Posterior cingulate gyrus (tissue), 11 donors: ENCODE measurements at regions not wholly inside any gene's neighbourhood (a gene's known extent, or its start where the extent isn't known, plus 50 kb on each side); places are given as distances from the start of the nearest gene placed in this dataset.
A peak's percentile ranks its signal among the peaks of the same experiment; 100 is the strongest.
"Not testable (repeated sequence)": the region's sequence is repeated elsewhere in the genome, so short reads cannot be mapped to it uniquely, and the experiment has no call there.

ENCODE experiments used
- DNase-seq, 10 donors: peaks; one replicate each; pipeline versions ENCODE4 v3.0.0 to v3.0.0-alpha.2; 2020 to 2021; ENCODE audit warnings: mixed read lengths in 3 of 10
- intact Hi-C: fragments of 100-400 bp; cut with DNase I; formaldehyde crosslinking; loops from one replicate; pipeline ENCODE4 v1.15.1; 2023

DNA sequence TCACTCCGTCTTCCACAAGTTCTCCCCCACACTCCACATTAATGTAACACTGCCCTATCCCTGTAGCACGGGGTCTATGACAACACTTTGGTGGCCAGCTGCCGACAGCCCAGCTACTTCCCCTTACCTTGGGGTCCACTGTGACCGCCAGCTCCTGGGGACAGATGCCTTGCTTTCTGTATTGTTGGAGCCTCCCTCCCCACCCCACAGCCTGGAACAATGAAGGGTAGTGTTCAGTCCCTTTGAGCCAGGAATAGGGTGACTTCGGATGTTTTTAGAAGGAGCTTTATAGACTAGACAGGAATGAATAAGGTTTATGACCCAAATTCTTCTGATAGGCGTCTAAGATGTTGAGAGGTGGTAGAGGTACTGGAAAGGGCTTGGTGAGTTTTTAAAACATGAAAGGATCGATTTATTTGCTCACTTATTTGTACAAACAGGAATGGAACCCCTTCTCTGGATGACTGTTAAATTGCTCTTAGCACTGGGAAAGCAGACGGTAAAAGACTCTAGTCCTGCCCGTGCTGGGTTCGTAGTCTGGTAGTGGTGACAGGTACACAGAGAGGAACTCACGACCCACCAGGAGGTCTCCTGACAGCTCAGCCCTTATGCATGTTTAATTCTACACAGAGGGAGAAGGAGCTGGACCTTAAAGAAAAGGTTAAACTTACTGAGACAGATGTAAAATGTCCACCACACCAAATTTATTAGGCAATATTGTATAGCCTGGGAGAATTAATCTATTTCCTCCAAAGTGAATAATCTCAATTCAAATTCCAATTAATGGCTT is 90.9 kb downstream of the MYCN start:
- DNase-seq: peak in 3 of 10 donors; percentile 43 to 83 (median 51)
- intact Hi-C loops: no loop called here

- DNase-seq: peak in 5 of 10 donors; percentile 48 to 93 (median 56)
Observed at GRCh38 chr2:16030206-16031057, 90.1 kb downstream of the MYCN start.

GRCh38 chr2:16028644-16029043 is 88.3 kb downstream of the MYCN start:
- no peak for DNase-seq
- intact Hi-C loops: no loop called here

More at GRCh38 chr2:16030206-16031057, 90.1 kb downstream of the MYCN start:
- intact Hi-C loops: no loop called here

GRCh38 chr2:16026816-16027501 is 86.6 kb downstream of the MYCN start:
- DNase-seq: no peak
- intact Hi-C loops: no loop called here

GRCh38 chr2:16025876-16026640 is 85.7 kb downstream of the MYCN start:
- no peak for DNase-seq
- intact Hi-C loops: no loop called here

DNA sequence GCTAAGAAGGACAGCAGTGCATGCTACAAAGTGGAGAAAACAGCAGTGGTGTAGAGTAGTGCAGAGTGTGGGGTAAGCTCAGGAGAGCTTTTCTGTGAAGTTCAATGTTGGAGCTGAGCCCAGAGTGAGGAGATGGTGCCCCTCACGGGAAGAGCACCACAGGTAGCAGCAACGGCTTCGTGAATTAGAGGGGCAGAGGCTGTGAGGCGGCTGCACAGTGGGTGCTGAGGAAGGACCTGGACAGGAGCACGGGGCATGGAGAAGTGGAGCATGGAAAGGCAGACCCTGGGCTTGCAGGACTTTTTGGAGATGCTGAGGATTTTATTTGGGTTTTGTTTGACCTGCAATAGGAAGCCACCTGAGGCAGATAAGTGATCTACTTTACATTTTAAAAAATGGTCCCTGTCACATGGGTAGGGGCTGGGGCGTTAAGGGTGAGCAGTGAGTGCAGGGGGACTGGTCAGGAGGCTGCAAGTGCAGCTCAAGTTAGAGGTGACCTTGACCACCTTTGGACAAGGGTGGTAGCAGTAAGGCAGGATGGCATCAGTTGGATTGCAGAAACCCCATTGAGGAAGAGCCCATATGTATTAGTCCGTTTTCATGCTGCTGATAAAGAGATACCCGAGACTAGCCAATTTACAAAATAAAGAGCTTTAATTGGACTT is 85.0 kb downstream of the MYCN start:
- intact Hi-C loops: no loop called here
- DNase-seq: no peak

GRCh38 chr2:16024628-16025027 is 84.3 kb downstream of the MYCN start:
- intact Hi-C loops, DNase-seq: not testable (repeated sequence)

DNA sequence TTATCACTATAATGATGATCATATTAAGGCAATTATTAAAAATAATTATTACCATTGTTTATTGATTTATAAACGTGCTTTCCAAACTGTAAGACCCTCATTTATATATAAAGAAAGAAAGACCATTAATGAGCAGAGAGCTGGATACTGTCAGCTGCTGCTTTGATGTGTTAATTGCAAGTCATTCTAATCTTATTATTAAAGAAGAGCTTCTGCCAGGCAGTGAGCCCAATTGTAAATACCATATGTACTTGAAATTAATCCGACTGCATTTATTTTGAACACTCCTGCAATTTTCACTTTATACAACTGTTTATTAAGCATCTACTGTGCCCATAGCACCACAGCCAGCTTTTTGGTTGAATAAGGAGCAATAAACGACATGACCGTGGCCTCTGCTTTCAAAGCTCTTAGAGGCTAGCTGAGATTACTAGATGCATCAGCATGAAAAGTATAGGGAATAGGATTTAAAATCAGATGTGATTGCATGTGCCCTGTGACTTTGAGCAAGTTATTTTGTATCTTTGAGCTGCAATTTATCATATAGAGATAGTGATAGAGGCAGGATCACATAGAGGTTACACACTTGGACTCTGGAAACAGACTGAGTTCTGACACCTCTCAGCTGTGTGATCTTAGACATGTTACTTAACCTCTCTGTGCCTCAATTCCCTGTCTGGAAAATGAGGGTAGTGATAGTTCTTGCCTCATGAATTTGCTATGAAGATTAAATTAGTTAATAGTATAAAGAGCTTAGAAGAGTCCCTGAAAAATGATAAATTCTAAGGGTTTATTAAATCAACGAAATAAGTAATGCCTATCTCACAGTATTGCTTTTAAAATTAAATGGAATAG is 83.4 kb downstream of the MYCN start:
- DNase-seq: no peak
- intact Hi-C loops: no loop called here

DNA sequence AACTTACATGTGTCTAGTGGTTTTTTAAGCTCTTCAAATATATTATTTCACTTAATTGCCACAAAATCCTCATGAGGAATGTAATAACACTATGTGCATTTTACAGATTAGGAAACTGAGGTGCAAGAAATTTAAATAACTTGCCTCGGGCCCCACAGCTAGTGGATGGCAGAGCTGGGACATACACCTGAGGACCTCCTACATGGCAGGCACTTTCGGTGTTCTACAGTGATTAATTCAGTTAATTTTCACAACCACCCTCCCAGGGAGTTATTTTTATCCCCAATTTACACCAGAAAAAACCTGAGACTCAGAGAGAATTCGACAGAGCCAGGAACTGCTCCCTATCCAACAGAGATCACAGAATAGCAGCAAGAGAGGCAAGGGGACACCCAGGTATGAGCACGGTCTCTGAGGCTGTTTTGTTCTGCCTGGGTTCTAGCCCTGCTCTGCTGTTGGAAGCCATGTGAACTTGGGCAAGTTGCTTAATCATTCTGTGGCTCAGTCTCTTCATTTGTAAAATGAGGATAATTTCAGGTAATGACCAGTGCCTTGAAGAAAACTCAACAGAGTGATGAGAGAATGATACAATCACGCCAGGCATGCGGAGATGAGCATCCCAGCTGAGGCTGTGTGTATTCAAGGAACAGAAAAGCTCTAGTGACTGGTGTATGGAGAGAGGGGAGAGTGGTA is 82.3 kb downstream of the MYCN start:
- intact Hi-C loops: no loop called here
- no peak for DNase-seq

DNA sequence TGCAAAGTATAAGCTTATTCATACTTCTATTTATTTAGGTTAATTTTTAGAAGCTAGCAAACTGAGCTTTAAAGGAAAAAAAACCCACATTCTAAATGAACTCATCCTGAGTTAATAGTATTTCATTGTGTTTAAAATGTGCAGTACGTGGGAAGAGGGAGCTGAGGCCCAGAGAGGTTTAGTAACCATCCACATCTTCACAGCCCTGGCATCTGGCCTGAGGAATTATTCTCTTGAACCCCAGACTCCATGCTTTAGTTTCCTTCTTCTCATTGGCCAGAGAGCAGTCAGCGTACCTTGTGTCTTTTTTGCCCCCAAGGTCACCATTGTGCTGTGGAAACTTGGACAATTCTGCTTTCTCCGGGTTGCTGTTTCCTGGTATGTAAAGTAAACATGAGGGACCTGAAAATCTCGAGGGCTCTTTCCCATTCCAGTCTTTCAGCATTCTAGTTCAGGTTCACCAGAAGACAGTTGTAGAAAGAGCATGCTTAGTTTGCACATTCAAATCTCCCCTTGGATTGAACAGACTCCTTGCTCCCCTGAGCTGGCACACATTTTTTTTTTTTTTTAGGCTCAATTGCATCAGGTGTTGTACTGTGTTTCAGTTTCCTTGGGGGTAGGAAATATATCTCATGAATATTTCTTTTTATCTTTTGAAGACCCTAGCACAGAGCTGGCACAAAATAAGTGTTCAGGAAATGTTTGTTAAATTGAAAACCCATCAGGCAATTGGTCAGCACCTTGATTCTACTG is 81.4 kb downstream of the MYCN start:
- no peak for DNase-seq
- intact Hi-C loops: no loop called here

- intact Hi-C loops: no loop called here
- DNase-seq: no peak
Observed at GRCh38 chr2:16020389-16021008, 80.1 kb downstream of the MYCN start.

GRCh38 chr2:16019617-16020351 is 79.4 kb downstream of the MYCN start:
- intact Hi-C loops: no loop called here
- DNase-seq: no peak

GRCh38 chr2:16019060-16019480 is 78.7 kb downstream of the MYCN start:
- intact Hi-C loops: no loop called here
- no peak for DNase-seq

GRCh38 chr2:16018277-16019059 is 78.1 kb downstream of the MYCN start:
- no peak for DNase-seq
- intact Hi-C loops: no loop called here

- intact Hi-C loops: no loop called here
Observed at GRCh38 chr2:16016282-16016681, 75.9 kb downstream of the MYCN start.

DNA sequence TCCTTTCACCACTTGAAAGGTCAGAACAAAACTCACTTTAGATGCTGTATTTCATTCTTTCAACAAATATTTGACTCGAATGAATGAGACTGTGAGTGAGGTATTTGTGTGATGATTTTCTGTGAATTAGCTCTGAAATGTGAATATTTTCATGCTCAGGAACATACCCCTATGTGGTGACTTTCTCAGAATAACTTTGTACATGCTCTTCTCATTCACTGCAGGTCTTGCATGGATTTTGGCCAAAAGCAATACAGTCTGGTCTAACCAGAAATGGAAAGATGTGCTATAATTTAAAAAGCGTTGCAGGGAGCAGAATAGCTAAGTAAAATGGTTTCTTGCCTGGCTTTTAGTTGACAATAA is 75.5 kb downstream of the MYCN start:
- DNase-seq: no peak
- intact Hi-C loops: no loop called here

More at GRCh38 chr2:16016282-16016681, 75.9 kb downstream of the MYCN start:
- no peak for DNase-seq
